ENCODE measurements at regions not wholly inside any gene's neighbourhood (a gene's known extent, or its start where the extent isn't known, plus 50 kb on each side); places are given as distances from the start of the nearest gene placed in this dataset.
"Not testable (repeated sequence)": the region's sequence is repeated elsewhere in the genome, so short reads cannot be mapped to it uniquely, and the experiment has no call there.

DNA sequence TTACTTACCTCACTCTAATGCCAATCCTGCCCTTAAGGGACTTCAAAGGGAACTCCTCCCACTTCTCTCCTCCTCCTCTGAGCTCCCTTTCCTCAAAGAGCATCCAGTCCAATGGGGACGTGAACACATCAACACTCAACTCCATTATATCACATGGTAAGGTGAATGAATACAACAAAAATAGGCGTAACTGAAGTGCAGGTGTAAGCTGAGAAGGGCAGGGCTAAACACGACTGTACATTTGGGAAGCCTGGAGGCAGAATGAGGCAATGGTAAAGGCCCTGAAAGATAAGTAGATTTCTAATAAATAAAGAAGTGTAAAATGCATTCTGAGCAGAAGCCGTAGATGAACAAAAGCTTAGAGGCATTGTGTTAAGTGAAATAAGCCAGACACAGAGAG, 226.1 kb upstream of the TRIB2 start:
- DNase-seq (ENCODE audit: low spot score) = no peak

DNA sequence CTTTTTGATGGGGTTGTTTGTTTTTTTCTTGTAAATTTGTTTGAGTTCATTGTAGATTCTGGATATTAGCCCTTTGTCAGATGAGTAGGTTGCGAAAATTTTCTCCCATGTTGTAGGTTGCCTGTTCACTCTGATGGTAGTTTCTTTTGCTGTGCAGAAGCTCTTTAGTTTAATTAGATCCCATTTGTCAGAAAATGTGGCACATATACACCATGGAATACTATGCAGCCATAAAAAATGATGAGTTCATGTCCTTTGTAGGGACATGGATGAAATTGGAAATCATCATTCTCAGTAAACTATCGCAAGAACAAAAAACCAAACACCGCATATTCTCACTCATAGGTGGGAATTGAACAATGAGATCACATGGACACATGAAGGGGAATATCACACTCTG, 224.4 kb upstream of the TRIB2 start:
- DNase-seq (ENCODE audit: low spot score) = not testable (repeated sequence)

DNA sequence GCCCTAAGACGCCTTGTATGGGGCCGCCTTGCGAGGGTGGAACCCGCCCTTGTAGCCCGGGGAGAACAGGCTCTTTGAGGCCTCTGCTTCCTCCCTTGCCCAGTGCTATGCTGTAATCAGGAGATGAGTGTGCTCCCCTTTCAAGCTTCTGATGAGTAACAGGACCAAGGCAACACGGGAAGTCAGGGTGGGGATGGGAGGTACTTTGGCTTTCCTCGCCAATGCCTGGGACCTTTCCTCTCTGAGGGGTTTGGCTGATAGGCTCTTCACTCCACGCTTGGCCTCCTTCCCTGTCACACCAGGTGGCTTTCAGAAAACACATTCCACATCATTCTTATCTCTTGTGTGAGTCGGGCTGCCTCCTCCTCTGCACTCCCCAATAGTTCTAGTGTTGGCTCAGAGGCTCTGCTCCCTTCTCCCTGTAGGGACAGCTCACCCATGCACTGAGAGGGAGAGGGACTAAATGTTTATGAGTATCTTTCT, 223.7 kb upstream of the TRIB2 start:
- DNase-seq (ENCODE audit: low spot score) = no peak

DNA sequence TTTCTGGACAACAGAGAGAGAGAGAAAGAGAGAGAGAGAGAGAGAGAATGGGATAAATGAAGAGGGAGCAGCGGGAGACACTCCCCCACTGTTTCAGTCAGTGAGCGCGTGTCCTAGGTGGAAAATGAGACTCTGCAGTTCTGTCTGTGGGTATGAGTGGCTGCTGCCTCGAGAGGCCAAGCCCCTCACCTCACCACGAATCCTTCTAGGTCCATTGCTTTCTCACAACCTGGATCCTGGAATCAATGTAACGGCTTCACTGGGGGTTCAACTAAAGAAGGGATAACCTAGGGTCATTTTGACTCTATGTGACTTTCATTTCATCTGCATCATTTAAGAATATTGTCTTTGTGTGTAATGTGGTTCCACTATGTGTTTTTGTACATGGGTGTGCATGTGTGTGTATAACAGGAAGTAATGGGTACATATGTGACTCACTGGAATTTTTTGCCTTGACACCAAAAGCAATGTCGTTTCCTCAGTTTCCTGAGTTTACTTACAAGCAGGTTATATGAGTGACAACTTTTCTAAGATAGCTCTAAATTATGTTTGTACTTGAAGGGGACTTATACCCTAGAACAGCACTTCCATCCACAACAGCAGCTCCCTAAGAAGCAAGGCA, 221.4 kb upstream of the TRIB2 start:
- no peak for DNase-seq (ENCODE audit: low spot score)

DNA sequence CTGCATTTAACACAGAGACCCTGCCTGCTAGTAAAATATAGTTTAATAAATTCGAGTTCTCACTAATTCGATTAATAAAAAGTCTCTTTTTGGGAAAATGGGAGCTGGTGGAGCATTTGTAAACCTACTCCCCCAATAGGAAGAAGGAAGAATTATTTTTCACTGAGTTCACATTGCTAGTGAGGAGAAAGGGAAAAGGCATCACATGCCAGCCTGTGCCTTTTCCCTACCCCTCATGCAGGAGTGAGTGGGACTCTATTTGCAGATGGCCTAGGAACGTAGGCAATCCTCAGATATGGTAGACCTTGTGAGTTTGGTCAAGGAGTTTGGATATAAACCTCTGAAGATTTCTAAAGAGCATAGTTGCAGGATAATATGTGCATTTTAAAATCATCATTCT, 218.4 kb upstream of the TRIB2 start:
- no peak for DNase-seq (ENCODE audit: low spot score)

DNA sequence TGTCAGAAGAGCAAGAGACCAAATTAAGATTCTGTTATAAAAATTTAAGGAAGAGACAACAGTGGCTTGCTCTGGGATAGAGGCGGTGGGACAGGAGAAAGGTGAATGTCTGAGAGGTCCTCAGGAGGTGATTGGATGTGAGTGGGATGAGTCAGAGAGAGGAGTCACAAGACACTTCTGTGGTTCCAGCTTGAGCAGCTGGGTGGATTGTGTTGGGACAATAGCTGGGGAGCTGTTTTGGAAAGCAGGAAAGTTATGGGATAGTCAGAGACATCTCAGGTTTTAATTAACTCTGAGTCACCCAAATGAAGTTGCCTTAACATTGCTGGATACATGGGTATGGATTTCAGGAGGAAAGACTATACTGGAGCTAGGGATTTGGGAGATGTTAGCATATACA, 218.0 kb upstream of the TRIB2 start:
- DNase-seq (ENCODE audit: low spot score) = no peak

DNA sequence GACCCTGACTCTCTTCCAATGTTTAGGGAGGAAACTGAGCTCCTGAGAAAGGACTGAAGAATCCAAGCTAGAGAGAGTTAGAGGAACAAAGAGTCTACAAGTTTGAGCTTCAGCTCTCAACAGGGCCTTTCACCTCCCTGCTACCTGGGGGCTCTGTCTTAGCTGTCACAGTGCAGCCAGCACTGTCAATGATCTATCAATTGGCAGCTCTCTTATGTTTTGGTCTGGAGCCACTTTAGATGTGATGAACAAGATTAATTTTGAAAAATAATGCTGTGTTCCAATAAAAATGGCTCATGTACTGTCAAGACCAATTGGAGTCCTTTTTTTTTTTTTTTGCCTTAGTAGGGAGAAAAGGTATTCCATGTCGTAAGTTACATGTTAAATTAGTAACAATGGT, 215.8 kb upstream of the TRIB2 start:
- DNase-seq (ENCODE audit: low spot score) = no peak

DNA sequence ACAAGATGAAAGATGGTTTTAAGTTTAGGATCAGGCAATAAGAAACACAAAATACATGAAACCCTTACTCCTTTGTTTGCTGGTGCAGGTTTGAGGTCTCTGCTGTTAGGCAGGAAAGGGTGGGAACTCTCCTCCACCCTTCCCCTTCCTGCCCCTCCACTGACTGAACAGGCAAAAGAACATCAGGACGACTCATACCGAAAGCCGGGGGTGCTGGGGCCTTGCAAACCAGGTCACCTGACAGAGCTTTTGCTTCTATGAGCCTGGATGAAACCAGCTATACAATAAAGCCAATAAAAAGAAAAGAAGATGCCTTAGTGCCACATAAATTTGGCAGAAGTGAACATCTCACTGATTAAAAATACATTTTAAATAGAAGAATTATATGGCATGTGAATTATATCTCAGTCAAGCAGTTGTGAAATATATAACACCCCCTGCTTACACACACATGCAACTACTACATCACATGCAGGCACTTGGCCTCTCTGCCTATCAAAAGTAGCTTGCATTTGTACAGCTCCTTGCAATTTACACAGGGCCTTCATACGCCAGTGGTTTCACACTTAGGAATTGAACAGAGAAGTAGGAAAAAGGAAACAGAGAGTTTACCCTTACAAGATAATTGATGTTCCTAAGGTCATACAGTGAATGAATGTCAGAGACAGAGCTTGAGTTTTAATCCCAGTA, 215.1 kb upstream of the TRIB2 start:
- no peak for DNase-seq (ENCODE audit: low spot score)

DNA sequence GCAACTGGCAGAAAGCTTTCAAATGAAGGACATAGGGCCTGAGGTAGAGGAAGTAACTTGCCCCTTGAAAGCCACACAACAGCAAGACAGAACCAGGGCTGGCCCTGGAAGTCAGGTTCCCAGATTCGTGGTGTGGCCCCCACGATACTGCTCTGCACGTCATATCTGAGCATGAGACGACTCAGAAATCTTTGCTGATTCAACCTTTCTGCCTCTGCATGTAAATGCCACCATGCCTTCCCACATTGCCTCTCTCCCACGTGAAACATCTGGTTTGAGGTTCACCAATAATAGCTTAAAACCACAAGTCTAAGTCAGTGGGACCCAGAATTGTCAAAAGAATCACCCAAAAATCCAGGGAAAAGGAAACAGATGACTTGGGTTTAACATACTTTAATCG, 214.0 kb upstream of the TRIB2 start:
- no peak for DNase-seq (ENCODE audit: low spot score)

DNA sequence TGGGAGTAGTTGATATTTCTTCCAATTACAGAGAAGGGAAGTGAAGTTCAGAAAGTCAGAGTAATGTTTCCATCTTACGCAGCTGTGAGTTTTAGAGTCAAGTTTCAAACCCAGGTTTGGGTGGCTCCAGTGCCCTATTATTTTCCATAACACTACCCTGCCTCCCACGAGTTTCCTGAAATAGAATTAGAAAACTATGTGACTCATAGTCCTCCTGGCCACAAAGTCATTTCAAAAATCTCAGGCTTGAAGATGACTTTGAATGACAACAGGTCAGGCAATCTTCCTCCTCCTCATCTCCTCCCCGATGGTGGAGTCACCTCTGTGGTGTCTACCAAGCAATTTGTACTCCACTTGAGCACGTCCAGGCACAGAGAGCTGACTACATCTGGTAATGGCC, 212.3 kb upstream of the TRIB2 start:
- no peak for DNase-seq (ENCODE audit: low spot score)

DNA sequence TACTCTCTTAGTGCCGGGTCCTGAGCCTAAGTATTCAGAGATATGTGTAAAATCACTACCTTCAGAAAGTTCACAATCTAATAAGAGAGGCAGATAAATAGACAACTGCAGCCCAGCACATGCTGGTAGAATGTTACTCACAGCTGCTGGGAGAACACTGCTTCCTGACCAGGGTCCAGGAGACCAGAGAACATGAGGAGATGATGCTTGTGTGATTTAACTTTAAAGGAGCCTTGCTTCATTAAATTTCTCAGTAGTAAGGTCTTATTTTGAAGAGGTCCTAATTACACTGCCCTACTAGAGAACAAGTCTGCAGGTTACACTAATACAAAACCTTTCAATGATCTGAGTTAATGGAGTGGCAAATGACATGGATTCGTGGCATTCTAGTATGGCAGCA, 209.9 kb upstream of the TRIB2 start:
- no peak for DNase-seq (ENCODE audit: low spot score)

DNA sequence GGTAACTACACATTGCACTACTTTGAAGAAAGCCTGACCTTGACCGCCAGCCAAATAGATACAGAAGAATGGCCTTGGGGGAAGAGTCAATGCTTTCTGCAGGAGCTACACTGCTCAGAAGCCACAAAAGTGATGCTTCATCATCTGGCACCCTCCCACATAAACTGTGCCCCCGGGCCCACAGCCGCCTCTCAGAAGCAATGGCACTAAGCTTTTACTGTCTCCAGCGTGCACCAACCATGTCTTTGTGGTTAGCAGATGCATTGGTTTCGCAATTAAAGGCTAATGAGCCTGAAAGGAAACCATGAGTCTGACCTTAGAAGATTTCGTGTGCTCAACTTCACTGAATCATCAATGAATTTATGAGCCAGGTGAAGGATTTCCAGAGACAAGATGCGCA, 209.4 kb upstream of the TRIB2 start:
- no peak for DNase-seq (ENCODE audit: low spot score)

DNA sequence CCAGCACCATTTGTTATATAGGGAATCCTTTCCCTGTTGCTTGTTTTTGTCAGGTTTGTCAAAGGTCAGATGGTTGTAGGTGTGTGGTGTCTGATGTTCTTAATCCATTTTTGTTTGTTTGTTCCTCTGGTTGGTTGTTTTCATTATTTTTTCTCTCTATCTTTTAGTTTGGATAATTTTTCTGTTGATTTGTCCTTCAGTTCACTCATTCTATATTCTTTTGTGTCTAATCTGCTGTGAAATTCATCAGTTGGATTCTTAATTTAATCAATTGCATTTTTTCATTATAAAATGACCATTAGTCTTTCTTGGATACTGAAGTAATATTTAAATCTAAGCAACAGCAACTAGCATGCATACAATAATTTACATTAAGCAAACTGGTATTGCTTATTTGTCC, 206.7 kb upstream of the TRIB2 start:
- no peak for DNase-seq (ENCODE audit: low spot score)

DNA sequence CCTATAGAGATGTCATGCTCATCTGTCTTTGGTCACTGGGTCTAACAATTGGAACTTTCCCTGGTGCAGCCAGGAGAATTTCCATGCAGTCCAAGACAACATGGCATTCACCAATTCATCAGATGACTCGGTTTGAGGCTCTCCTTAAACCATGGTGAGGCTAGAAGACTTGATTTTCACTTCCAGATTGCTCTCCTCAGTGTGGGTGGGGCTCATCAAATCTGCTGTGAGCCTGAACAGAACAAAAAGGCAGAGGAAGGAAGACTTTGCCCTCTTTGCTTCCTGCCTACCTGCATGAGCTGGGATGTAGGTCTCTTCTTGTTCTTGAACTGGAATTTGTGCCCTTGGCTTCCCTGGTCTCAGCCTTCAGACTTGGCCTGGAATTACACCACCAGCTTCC, 203.4 kb upstream of the TRIB2 start:
- no peak for DNase-seq (ENCODE audit: low spot score)

DNA sequence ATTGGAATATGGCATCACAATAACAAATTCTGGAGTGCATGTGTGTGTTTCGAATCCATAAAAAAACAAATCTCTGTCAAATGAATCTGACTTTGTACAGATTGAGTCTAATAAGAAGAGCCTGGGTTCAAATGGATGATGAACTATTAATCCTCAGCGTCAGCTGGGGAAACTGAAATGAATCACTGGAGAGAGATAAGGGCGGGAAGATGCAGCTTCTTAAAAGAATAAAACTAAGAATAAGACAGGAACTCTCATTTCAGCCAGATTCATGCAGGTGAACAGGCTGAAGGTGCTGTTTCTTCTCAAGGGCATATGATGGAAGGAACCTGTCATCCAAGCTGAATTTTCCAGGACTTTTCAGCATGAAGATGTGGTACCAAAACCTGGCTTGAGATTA, 202.6 kb upstream of the TRIB2 start:
- DNase-seq (ENCODE audit: low spot score) = peak; percentile 22

DNA sequence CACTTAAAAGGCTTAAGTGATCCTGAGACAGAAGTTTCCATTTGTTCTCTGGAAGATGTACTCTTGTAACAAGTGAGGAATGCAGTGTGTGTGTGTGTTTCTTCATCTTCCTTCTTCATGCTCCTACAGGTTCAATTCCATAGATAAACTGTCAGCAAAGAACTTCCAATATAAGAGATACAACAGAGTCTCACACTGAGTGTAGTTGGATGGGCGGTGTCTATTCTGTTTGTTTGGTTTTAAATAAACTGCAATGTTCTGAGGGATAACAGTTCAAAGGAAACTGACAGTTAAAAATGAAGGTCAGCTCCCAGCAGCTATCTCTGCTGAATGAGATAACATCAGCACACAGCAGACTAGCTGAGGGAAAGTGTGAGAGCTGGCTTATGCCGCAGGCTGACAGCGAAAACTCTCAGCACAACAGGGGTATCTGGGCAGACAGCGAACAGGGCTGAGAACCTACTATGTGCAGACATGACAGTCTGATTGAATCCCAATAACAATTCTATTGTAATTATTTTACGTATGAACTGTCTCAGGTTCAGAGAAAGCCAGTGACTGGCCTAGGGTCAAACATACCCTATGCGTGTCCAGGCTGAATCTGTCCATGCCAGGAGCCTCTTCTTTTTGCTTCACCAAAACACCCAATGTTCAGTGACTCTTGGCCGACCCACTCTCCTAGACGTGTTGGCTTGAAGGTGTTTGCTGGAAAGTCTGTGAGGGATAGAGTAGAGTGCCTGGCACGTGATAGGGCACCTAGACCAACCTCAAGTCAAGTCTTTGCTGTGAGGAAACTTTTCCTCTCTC, 201.9 kb upstream of the TRIB2 start:
- peak; percentile 75 for DNase-seq (ENCODE audit: low spot score)

DNA sequence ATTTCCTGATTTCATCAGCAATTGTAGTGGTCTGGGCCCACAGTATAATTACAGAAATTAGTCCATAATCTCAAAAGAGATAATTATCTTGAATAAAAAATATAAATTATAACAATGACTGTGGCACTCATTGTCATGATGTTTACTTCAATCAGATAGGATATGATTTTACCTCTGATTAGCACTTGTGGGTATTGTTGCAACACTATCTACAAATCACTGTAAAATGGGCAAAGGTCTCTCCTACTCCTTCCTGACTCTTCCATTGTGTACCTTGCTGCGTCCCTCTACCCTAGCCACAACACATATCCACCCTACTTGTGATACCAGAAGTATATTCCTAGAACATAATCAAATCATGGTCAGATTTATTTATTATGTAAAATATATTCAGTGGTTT, 200.9 kb upstream of the TRIB2 start:
- no peak for DNase-seq (ENCODE audit: low spot score)

DNA sequence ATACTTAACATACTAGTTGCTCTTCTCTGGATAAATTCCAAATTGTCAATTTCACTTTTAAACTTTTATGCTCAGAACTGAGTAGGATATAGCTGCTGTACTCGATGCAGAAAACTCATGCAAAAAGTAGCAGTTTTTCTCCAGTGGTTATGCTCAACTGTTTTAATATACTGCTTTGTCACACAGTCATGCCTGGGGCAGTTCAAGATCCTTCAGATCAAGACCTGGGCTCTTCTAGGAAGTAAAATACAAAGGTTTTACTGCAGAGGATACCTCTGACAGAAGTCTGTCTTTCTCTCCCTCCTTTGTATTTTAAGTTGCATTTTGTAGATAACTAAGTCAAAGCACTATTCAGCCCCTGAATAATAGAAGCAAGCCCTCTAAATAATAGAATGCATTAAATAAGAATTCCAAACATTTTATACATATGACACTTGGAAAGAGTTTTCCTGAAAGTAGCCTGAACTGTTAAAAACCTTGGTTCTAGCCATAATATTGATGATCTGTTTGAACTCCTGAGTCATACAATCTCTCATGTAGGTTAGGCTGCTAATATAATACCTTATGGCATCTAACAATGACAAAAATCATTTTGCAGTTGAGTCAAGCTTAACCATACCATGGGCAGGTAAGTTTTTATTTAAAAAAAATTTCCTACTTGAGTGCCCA, 183.3 kb upstream of the TRIB2 start:
- DNase-seq (ENCODE audit: low spot score) = no peak

DNA sequence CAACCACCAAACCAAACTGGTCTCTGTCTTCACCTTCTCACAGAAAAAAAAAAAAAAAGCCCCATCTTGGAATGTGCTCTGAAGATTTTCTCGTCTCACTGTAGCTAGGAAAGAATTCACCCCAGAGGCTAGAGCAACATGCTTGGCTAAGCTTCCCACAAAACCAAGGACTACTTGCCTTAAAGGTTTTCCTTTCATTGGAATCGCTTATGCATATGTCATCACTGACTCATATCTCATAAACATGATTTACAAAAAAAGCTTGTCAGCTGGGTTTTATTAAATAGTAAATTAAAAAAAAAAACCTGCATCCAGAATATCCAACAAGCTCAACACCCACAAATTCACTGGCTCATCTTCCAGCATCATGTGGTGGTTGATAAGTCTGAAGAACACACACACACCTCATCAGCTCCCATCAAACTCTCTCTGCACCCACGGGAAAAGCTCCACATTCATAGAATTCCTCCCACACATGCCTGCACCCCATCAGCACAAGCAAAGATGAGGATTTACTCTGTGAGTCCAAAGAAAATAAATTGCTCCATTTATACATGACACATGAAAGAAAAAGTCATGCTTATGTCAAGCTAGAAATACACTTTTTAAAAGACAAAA, 182.0 kb upstream of the TRIB2 start:
- DNase-seq (ENCODE audit: low spot score) = no peak

DNA sequence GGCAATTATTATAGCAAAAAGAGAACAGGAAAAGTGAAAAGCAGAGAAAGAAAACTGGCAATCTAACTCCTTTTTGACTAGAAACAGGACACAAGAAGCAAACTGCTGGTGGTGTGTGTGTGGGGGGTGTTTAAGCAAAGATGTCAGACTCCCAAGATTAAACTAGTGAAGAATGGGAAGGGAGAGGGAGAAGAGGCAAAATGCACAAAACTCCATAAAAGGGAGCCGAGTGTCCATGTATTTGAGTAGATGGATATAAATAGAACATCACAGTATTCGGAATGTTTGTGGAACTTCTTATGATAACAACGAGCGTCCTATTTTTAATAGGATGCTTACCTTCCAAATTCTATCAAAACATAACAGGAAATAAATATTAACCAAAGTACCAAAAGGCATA, 179.8 kb upstream of the TRIB2 start:
- no peak for DNase-seq (ENCODE audit: low spot score)

DNA sequence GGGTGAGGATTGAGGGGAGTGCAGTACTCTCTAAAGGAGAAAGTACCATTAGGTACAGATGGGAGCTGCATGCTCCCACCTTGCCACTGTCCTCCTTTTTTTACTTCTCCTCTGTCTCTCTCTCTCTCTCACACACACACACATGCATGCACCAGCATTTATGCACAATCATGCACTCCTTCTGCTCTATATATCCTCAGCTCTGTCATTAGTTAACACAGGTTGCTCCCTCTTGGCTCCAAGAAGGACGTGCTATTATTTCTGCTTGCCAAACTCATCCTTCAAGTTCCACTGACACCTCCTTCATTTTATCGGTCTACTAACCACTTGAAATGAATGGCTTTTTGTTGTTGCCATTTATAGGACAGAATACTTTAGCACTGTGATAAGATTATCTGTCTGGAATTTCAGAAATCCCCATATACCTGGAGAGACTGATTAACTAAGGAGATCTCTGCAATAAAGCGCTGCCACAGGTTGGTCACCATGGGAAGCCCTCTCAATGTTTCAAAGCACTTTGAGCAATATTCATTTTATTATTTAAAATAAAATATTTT, 178.5 kb upstream of the TRIB2 start:
- DNase-seq (ENCODE audit: low spot score) = no peak

DNA sequence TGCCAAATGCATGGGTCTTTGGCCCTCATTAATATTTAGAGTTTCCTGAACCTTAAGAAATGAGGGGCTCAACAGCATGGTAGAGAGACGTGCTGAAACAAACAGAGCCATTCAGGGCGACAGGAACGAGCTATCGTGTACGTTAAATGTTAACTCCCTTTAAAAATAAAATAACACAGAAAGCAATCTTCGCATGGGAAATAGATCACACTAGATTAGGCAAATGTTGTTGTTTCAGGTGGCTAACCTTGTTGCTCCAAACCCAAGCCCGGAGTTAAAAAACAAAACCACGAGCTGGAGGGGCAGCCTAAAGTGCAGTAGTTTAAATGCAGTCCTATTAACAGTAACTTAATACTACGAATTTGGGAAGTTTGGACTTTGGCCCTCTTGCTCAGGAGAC, 177.4 kb upstream of the TRIB2 start:
- DNase-seq (ENCODE audit: low spot score) = no peak
